ENCODE measurements at regions not wholly inside any gene's neighbourhood (a gene's known extent, or its start where the extent isn't known, plus 50 kb on each side); places are given as distances from the start of the nearest gene placed in this dataset.
"Not testable (repeated sequence)": the region's sequence is repeated elsewhere in the genome, so short reads cannot be mapped to it uniquely, and the experiment has no call there.

DNA sequence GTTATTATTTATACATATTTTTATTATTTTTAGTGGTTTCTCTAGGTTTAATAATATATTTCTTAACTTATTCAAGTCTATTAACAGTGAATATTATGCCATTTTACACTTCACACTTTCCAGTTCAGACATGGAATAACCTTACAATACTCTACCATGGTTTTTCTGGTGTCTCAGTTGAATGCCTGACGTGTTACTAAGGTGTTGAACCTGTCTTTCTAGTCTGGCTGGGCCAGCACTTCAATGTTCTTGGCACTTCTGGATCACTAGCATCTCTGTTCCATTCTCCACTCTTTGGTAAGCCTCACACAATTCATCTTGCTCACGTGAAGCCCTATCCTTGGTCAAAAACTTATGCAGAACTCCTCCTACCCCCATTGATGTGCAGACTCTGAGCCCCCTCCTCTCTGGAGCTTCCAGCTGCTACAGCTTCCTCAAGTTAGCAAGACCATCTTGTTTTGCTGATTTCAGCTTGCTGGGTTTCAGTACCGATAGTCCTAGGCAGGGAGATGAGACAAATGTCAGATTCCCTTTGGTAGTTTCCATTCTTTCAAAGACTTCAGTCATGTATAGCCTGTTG lies 243.1 kb downstream of the FBXO4 start:
- H3K36me3 ChIP-seq (ENCODE audit: insufficient read depth, low read length), result no peaks in the 10 kb centered on the region
- no peak for DNase-seq
- CTCF ChIA-PET, result no interaction called here

DNA sequence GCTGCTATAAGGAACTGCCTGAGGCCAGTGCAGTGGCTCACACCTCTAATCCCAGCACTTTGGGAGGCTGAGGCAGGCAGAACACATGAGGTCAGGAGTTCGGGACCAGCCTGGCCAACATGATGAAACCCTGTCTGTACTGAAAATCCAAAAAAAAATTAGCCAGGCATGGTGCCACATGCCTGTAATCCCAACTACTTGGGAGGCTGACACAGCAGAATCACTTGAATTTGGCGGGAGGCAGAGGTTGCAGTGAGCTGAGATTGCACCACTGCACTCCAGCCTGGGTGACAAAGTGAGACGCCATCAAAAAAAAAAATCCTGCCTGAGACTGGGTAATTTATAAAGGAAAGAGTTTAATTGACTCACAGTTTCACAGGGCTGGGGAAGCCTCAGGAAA lies 247.1 kb upstream of the GHR start:
- H3K4me1 Mint-ChIP-seq (ENCODE audit: low read depth); intact Hi-C loops (cut with DNase I, micrococcal nuclease); H3K36me3 ChIP-seq (ENCODE audit: insufficient read depth, low read length); ATAC-seq (ENCODE audit: poor library complexity); DNase-seq; H3K27me3 ChIP-seq (ENCODE audit: control insufficient read depth in 1 of 2, insufficient read depth in 2 of 2, low read length in 2 of 2); H3K27me3 Mint-ChIP-seq; CTCF ChIA-PET; H3K4me3 Mint-ChIP-seq; H3K4me1 ChIP-seq (ENCODE audit: insufficient read depth, low read length); H3K27ac Mint-ChIP-seq; H3K27ac ChIP-seq (ENCODE audit: low read depth in 1 of 2, low read length in 2 of 2); H3K36me3 Mint-ChIP-seq (ENCODE audit: low read depth); H3K4me3 ChIP-seq (ENCODE audit: low read length): not testable (repeated sequence)
- POLR2A ChIA-PET, result interaction anchor here (0.5 kb wide), 1 partner anchor 873 kb away, joined by 3 read pairs; no protein-coding TSS in a partner anchor
- H3K9me3 Mint-ChIP-seq, result peaks cover 14% of the 10 kb centered on the region
- peaks cover 3 to 10% of the 10 kb centered on the region in 2 experiments for H3K9me3 ChIP-seq (ENCODE audit: control insufficient read depth in 1 of 2, insufficient read depth in 1 of 2, low read length in 2 of 2)

More for the DNA sequence above, 243.1 kb downstream of the FBXO4 start:
- Mint-ChIP-seq H3K27ac (no peak overlapping the region), H3K4me3 (no peak overlapping the region), H3K9me3 (no peaks in the 10 kb centered on the region), H3K36me3 (ENCODE audit: low read depth) (no peaks in the 10 kb centered on the region), H3K27me3 (no peaks in the 10 kb centered on the region), H3K4me1 (ENCODE audit: low read depth) (no peaks in the 10 kb centered on the region)
- Histone ChIP-seq H3K27ac (ENCODE audit: low read depth in 1 of 2, low read length in 2 of 2) (no peak overlapping the region), H3K4me1 (ENCODE audit: insufficient read depth, low read length) (no peaks in the 10 kb centered on the region), H3K9me3 (ENCODE audit: control insufficient read depth in 1 of 2, insufficient read depth in 1 of 2, low read length in 2 of 2) (no peaks in the 10 kb centered on the region), H3K27me3 (ENCODE audit: control insufficient read depth in 1 of 2, insufficient read depth in 2 of 2, low read length in 2 of 2) (no peaks in the 10 kb centered on the region), H3K4me3 (ENCODE audit: low read length) (no peak overlapping the region)
- TF ChIP-seq, protein P1, sequence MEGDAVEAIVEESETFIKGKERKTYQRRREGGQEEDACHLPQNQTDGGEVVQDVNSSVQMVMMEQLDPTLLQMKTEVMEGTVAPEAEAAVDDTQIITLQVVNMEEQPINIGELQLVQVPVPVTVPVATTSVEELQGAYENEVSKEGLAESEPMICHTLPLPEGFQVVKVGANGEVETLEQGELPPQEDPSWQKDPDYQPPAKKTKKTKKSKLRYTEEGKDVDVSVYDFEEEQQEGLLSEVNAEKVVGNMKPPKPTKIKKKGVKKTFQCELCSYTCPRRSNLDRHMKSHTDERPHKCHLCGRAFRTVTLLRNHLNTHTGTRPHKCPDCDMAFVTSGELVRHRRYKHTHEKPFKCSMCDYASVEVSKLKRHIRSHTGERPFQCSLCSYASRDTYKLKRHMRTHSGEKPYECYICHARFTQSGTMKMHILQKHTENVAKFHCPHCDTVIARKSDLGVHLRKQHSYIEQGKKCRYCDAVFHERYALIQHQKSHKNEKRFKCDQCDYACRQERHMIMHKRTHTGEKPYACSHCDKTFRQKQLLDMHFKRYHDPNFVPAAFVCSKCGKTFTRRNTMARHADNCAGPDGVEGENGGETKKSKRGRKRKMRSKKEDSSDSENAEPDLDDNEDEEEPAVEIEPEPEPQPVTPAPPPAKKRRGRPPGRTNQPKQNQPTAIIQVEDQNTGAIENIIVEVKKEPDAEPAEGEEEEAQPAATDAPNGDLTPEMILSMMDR (IDR thresholded peaks at IDR 0.05), result no peak
- intact Hi-C loops (cut with DNase I, micrococcal nuclease), result no loop called here
- no peak for ATAC-seq (ENCODE audit: poor library complexity)
- POLR2A ChIA-PET, result no interaction called here

DNA sequence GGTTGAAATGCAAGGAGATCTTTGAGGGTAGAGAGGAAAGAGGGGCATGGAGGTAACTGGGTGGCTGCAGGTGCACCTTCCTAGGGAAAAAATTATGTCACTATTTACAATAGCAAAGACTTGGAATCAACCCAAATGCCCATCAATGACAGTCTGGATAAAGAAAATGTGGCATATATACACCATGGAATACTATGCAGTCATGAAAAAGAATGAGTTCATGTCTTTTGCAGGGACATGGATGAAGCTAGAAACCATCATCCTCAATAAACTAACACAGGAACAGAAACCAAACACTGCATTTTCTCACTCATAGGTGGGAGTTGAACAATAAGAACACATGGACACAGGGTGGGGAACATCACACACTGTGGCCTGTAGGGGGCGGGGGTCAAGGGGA lies 243.4 kb upstream of the GHR start:
- H3K36me3 ChIP-seq (ENCODE audit: insufficient read depth, low read length); H3K27ac ChIP-seq (ENCODE audit: low read depth in 1 of 2, low read length in 2 of 2); CTCF ChIA-PET; H3K27ac Mint-ChIP-seq; intact Hi-C loops (cut with DNase I, micrococcal nuclease); H3K4me3 ChIP-seq (ENCODE audit: low read length); H3K27me3 Mint-ChIP-seq; H3K4me1 Mint-ChIP-seq (ENCODE audit: low read depth); H3K36me3 Mint-ChIP-seq (ENCODE audit: low read depth); H3K27me3 ChIP-seq (ENCODE audit: control insufficient read depth in 1 of 2, insufficient read depth in 2 of 2, low read length in 2 of 2); DNase-seq; H3K4me1 ChIP-seq (ENCODE audit: insufficient read depth, low read length); ATAC-seq (ENCODE audit: poor library complexity); POLR2A ChIA-PET; H3K4me3 Mint-ChIP-seq: not testable (repeated sequence)
- H3K9me3 ChIP-seq (ENCODE audit: control insufficient read depth in 1 of 2, insufficient read depth in 1 of 2, low read length in 2 of 2), result peaks cover 3 to 10% of the 10 kb centered on the region in 2 experiments
- H3K9me3 Mint-ChIP-seq, result peaks cover 11% of the 10 kb centered on the region

DNA sequence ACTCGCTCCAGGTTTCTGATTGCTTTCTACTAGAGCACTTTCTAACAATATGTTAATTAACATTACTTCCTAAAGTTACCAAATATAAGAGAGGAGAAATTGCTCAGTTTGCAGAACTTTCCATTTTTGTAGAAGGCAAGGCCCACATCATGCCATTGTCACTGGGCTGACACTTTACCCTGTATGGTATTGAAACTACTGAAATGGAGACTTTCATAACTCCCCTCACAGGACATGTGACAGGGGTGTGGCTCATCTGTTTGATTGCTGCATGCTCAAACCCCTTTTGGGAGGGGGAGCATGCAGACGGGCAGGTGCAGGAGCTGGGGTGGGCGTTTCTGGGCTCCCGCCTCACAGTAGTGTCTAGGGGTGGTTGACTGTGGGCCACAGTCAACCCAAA lies 206.3 kb upstream of the GHR start:
- ChIA-PET POLR2A (no interaction called here), CTCF (no interaction called here)
- ATAC-seq (ENCODE audit: poor library complexity) (no peak), DNase-seq (no peak)
- Histone ChIP-seq H3K9me3 (ENCODE audit: control insufficient read depth in 1 of 2, insufficient read depth in 1 of 2, low read length in 2 of 2) (peaks cover 0 to 3% of the 10 kb centered on the region in 2 experiments), H3K27ac (ENCODE audit: low read depth in 1 of 2, low read length in 2 of 2) (no peak overlapping the region), H3K4me3 (ENCODE audit: low read length) (no peak overlapping the region), H3K36me3 (ENCODE audit: insufficient read depth, low read length) (no peaks in the 10 kb centered on the region), H3K4me1 (ENCODE audit: insufficient read depth, low read length) (no peaks in the 10 kb centered on the region), H3K27me3 (ENCODE audit: control insufficient read depth in 1 of 2, insufficient read depth in 2 of 2, low read length in 2 of 2) (no peaks in the 10 kb centered on the region)
- TF ChIP-seq, protein P1 (IDR thresholded peaks at IDR 0.05), result no peak
- Mint-ChIP-seq H3K4me3 (no peak overlapping the region), H3K9me3 (no peaks in the 10 kb centered on the region), H3K27ac (no peak overlapping the region), H3K27me3 (no peaks in the 10 kb centered on the region), H3K36me3 (ENCODE audit: low read depth) (no peaks in the 10 kb centered on the region), H3K4me1 (ENCODE audit: low read depth) (no peaks in the 10 kb centered on the region)
- intact Hi-C loops (cut with DNase I, micrococcal nuclease), result no loop called here

All from CD4-positive, alpha-beta T cell (primary cell).